Progenitor cell of endocrine pancreas (in vitro differentiated cells): ENCODE measurements at regions not wholly inside any gene's neighbourhood (a gene's known extent, or its start where the extent isn't known, plus 50 kb on each side); places are given as distances from the start of the nearest gene placed in this dataset.

Experiments
- DNase-seq: peaks from one replicate; pipeline ENCODE4 v3.0.0; 2021; ENCODE audit warnings: low spot score; ENCODE audit not compliant: unreplicated experiment
- H3K27ac Mint-ChIP-seq: 2 replicates; pipeline ENCODE4 v1.8.0; 2021; ENCODE audit warnings: mild to moderate bottlenecking, moderate library complexity, mixed read lengths
- H3K27me3 Mint-ChIP-seq: 2 replicates; pipeline ENCODE4 v1.8.0; 2021; ENCODE audit warnings: mixed read lengths
- H3K36me3 Mint-ChIP-seq: 2 replicates; pipeline ENCODE4 v1.8.0; 2022; ENCODE audit warnings: mixed read lengths; ENCODE audit not compliant: insufficient read depth
- H3K4me1 Mint-ChIP-seq: 2 replicates; pipeline ENCODE4 v1.8.0; 2021; ENCODE audit warnings: low read depth, mixed read lengths
- H3K4me3 Mint-ChIP-seq: 2 replicates; pipeline ENCODE4 v1.8.0; 2021; ENCODE audit warnings: low read depth, mild to moderate bottlenecking, moderate library complexity, mixed read lengths
- H3K9me3 Mint-ChIP-seq: 2 replicates; pipeline ENCODE4 v1.8.0; 2021; ENCODE audit warnings: low read depth, mixed read lengths
- TF ChIP-seq, protein P1 (sequence below): fragments of 200-600 bp; sonication (generic); IDR thresholded peaks from one replicate; pipeline ENCODE4 v1.5.0; 2021; ENCODE audit warnings: antibody characterized with exemption, mild to moderate bottlenecking; ENCODE audit not compliant: unreplicated experiment

DNA sequence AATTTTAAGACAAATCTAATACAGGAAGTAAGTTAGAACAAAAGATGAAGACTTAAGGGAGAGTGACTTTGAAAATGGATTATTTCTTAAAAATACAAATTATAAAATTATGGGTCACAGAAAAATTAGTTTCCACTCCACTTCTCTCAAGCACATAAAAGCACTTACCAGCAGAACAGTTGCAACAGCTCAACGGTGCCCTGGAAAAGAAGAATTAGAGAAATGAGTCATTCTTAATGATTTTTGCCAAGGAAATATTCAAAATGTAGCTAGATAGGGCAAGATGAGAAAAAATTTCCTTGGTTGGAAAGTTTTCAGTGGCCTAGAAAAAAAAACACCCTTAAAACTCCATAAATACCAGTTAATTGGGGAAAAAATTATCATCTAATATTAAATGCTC lies 2185.6 kb upstream of the CELF4 start:
- Mint-ChIP-seq H3K9me3 (peaks cover 12% of the 10 kb centered on the region), H3K27me3 (no peaks in the 10 kb centered on the region), H3K27ac (no peak overlapping the region), H3K4me1 (no peaks in the 10 kb centered on the region), H3K4me3 (no peak overlapping the region), H3K36me3 (peaks cover 6% of the 10 kb centered on the region)
- TF ChIP-seq, protein P1, sequence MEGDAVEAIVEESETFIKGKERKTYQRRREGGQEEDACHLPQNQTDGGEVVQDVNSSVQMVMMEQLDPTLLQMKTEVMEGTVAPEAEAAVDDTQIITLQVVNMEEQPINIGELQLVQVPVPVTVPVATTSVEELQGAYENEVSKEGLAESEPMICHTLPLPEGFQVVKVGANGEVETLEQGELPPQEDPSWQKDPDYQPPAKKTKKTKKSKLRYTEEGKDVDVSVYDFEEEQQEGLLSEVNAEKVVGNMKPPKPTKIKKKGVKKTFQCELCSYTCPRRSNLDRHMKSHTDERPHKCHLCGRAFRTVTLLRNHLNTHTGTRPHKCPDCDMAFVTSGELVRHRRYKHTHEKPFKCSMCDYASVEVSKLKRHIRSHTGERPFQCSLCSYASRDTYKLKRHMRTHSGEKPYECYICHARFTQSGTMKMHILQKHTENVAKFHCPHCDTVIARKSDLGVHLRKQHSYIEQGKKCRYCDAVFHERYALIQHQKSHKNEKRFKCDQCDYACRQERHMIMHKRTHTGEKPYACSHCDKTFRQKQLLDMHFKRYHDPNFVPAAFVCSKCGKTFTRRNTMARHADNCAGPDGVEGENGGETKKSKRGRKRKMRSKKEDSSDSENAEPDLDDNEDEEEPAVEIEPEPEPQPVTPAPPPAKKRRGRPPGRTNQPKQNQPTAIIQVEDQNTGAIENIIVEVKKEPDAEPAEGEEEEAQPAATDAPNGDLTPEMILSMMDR, result no peak
- DNase-seq, result no peak

DNA sequence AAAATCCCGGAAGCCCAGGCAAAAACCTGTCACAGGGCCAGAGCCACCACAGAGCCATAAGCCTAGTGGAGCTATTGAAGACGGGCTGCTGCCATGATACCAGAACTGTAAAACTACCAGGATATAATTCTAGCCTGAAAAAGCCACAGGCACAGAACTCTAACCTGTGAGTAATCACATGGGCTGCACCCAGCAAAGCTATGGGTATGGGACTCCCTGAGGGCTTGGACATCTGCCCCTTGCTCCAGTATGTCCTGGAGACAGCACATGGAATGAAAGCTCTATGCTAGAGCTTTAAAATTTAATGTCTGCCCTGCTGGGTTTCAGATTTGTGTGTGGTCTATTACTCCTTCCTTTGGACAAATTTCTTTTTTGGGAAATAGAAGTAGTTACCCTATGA lies 2183.6 kb upstream of the CELF4 start:
- no peak overlapping the region for H3K4me3 Mint-ChIP-seq
- H3K9me3 Mint-ChIP-seq, result peaks cover 12% of the 10 kb centered on the region
- peaks cover 6% of the 10 kb centered on the region for H3K36me3 Mint-ChIP-seq
- TF ChIP-seq, protein P1, result no peak
- no peaks in the 10 kb centered on the region for H3K27me3 Mint-ChIP-seq
- no peak overlapping the region for H3K27ac Mint-ChIP-seq
- H3K4me1 Mint-ChIP-seq, result no peaks in the 10 kb centered on the region
- DNase-seq, result no peak

DNA sequence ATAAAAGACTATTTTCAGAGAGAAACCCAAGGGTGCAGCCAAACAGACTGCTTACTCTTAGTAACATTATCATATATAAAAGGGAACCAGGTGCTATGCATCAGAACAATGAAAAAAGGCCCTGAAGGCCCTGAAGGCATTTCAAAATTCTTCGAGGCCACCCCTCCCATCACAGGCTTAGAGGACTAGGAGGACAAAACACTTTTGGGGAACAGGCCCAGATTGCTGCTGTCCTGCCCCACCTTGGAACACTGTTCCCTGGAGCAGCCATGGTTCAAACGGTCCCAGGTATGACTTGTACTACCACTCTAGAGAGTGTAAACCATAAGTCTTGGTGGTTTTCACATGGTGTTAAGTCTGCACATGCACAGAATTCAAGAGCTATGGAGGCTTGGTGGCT lies 2183.1 kb upstream of the CELF4 start:
- no peak for DNase-seq
- TF ChIP-seq, protein P1, result no peak
- H3K27ac Mint-ChIP-seq, result no peak overlapping the region
- H3K4me3 Mint-ChIP-seq, result no peak overlapping the region
- peaks cover 12% of the 10 kb centered on the region for H3K9me3 Mint-ChIP-seq
- H3K36me3 Mint-ChIP-seq, result peaks cover 5% of the 10 kb centered on the region
- H3K27me3 Mint-ChIP-seq, result no peaks in the 10 kb centered on the region
- H3K4me1 Mint-ChIP-seq, result no peaks in the 10 kb centered on the region

- H3K9me3 Mint-ChIP-seq, result peaks cover 12% of the 10 kb centered on the region
These were observed 2180.6 kb upstream of the CELF4 start for GRCh38 chr18:39746201-39746600.

DNA sequence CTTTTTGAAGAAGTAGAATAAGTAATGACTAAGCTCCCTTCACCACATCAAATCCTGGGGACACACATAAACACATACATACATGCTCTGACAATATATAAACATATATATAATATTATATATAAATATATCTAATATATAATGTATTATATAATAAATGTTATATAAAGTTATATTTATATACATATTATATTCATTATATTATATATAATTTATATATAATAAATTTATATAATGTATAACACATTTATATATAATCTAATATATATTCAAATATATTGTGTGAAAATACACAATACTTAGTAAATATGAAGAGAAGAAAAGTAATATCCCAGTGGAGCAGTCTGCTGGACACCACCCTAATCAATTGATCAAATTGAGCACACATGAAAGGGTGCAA lies 2177.9 kb upstream of the CELF4 start:
- H3K9me3 Mint-ChIP-seq, result peaks cover 6% of the 10 kb centered on the region
- H3K4me1 Mint-ChIP-seq, result peaks cover 5% of the 10 kb centered on the region
- H3K4me3 Mint-ChIP-seq, result no peak overlapping the region
- no peak overlapping the region for H3K27ac Mint-ChIP-seq
- peaks cover 2% of the 10 kb centered on the region for H3K36me3 Mint-ChIP-seq
- H3K27me3 Mint-ChIP-seq, result no peaks in the 10 kb centered on the region
- TF ChIP-seq, protein P1, result no peak
- DNase-seq, result no peak

More at GRCh38 chr18:39746201-39746600, 2180.6 kb upstream of the CELF4 start:
- H3K4me3 Mint-ChIP-seq, result no peak overlapping the region
- H3K4me1 Mint-ChIP-seq, result peaks cover 5% of the 10 kb centered on the region
- no peak overlapping the region for H3K27ac Mint-ChIP-seq
- no peak for DNase-seq
- H3K27me3 Mint-ChIP-seq, result no peaks in the 10 kb centered on the region
- TF ChIP-seq, protein P1, result no peak
- H3K36me3 Mint-ChIP-seq, result peaks cover 5% of the 10 kb centered on the region
